Neural progenitor cell (in vitro differentiated cells): ENCODE measurements at regions not wholly inside any gene's neighbourhood (a gene's known extent, or its start where the extent isn't known, plus 50 kb on each side); places are given as distances from the start of the nearest gene placed in this dataset.
"Not testable (repeated sequence)": the region's sequence is repeated elsewhere in the genome, so short reads cannot be mapped to it uniquely, and the experiment has no call there.

Experiments
- DNase-seq: peaks from one replicate; pipeline ENCODE4 v3.0.0-alpha.2; 2016; ENCODE audit warnings: low spot score
- H2AFZ ChIP-seq: fragments of 200-600 bp; sonication (generic); replicated peaks from 2 replicates; pipeline ENCODE4 v1.6.1; 2016; ENCODE audit warnings: antibody characterized with exemption
- H3F3A ChIP-seq: fragments of 200-600 bp; sonication (generic); 2 replicates; pipeline ENCODE4 v1.6.1; 2016; ENCODE audit warnings: antibody characterized with exemption, low read depth
- H3K27ac ChIP-seq: fragments of 200-600 bp; sonication (generic); 2 replicates; pipeline ENCODE4 v1.5.1; 2016; ENCODE audit warnings: mild to moderate bottlenecking
- H3K27me3 ChIP-seq: fragments of 200-600 bp; sonication (generic); 2 replicates; pipeline ENCODE4 v1.6.1; 2016; ENCODE audit warnings: mild to moderate bottlenecking, moderate library complexity
- H3K36me3 ChIP-seq: fragments of 200-600 bp; sonication (generic); 2 replicates; pipeline ENCODE4 v1.5.1; 2016
- H3K4me1 ChIP-seq: fragments of 200-600 bp; sonication (generic); 2 replicates; pipeline ENCODE4 v1.6.1; 2016; ENCODE audit warnings: mixed run types
- H3K4me2 ChIP-seq: fragments of 200-600 bp; sonication (generic); 2 replicates; pipeline ENCODE4 v1.6.1; 2016
- H3K4me3 ChIP-seq: fragments of 200-600 bp; sonication (generic); 2 replicates; pipeline ENCODE4 v1.5.1; 2016
- H3K79me2 ChIP-seq: fragments of 200-600 bp; sonication (generic); 2 replicates; pipeline ENCODE4 v1.6.1; 2016; ENCODE audit warnings: low read depth
- H3K9ac ChIP-seq: fragments of 200-600 bp; sonication (generic); 2 replicates; pipeline ENCODE4 v1.6.1; 2016
- H3K9me3 ChIP-seq: fragments of 200-600 bp; sonication (generic); 2 replicates; pipeline ENCODE4 v1.5.1; 2016; ENCODE audit warnings: low read depth
- H4K20me1 ChIP-seq: fragments of 200-600 bp; sonication (generic); 2 replicates; pipeline ENCODE4 v1.6.1; 2016; ENCODE audit warnings: low read depth
- H3K27ac Mint-ChIP-seq: 3 replicates; pipeline ENCODE4 v1.8.0; 2021; ENCODE audit warnings: mixed read lengths
- H3K27me3 Mint-ChIP-seq: 2 replicates; pipeline ENCODE4 v1.8.0; 2022; ENCODE audit warnings: low read depth, mild to moderate bottlenecking, inconsistent platforms, moderate library complexity, mixed read lengths; ENCODE audit not compliant: insufficient read depth
- H3K36me3 Mint-ChIP-seq: 3 replicates; pipeline ENCODE4 v1.8.0; 2021; ENCODE audit warnings: mixed read lengths
- H3K4me1 Mint-ChIP-seq: 3 replicates; pipeline ENCODE4 v1.8.0; 2021; ENCODE audit warnings: mixed read lengths
- H3K4me3 Mint-ChIP-seq: 3 replicates; pipeline ENCODE4 v1.8.0; 2021; ENCODE audit warnings: mild to moderate bottlenecking, moderate library complexity, mixed read lengths
- H3K9me3 Mint-ChIP-seq: 3 replicates; pipeline ENCODE4 v1.8.0; 2020; ENCODE audit warnings: mixed read lengths
- EZH2 ChIP-seq: fragments of 200-600 bp; sonication (generic); IDR thresholded peaks from 2 replicates; pipeline ENCODE4 v1.6.1; 2017; ENCODE audit warnings: antibody characterized with exemption, mild to moderate bottlenecking, moderate library complexity
- EZH2phosphoT487 ChIP-seq: fragments of 200-600 bp; sonication (generic); IDR thresholded peaks from 2 replicates; pipeline ENCODE4 v1.6.1; 2017; ENCODE audit warnings: antibody characterized with exemption
- TF ChIP-seq, protein P1 (sequence below): fragments of 200-600 bp; sonication (generic); IDR thresholded peaks from 2 replicates; pipeline ENCODE4 v1.5.1; 2017; ENCODE audit warnings: antibody characterized with exemption, mild to moderate bottlenecking

DNA sequence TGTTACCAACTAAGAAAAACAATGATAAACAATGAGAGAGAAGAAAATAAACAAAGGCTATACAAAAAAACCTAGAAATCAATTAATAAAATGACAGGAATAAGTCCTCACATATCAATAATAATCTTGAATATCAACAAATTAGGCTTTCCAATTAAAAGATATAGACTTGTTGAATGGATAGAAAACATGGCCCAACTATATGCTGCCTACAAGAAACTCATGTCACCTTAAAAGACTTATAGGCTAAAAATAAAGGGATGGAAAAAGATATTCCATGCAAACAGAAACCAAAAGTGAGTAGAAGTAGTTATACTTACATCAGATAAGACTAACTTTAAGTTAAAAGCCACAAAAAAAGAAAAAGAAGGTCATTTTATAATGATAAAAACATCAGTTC, 183.9 kb downstream of the MYRFL start:
- Histone ChIP-seq H3K27ac (no peak overlapping the region), H2AFZ (no peak overlapping the region), H3K79me2 (no peaks in the 10 kb centered on the region), H3K36me3 (no peaks in the 10 kb centered on the region), H3K27me3 (no peaks in the 10 kb centered on the region), H3K4me1 (no peaks in the 10 kb centered on the region), H3K4me2 (no peak overlapping the region), H3K4me3 (no peak overlapping the region), H3K9ac (no peak overlapping the region), H3F3A (no peaks in the 10 kb centered on the region), H3K9me3 (peaks cover 5% of the 10 kb centered on the region), H4K20me1 (no peaks in the 10 kb centered on the region)
- no peak for DNase-seq
- Mint-ChIP-seq H3K4me1 (peaks cover 6% of the 10 kb centered on the region), H3K27me3 (peaks cover 2% of the 10 kb centered on the region), H3K9me3 (peaks cover 32% of the 10 kb centered on the region), H3K4me3 (no peak overlapping the region), H3K27ac (no peak overlapping the region), H3K36me3 (peaks cover 5% of the 10 kb centered on the region)
- TF ChIP-seq, protein P1, sequence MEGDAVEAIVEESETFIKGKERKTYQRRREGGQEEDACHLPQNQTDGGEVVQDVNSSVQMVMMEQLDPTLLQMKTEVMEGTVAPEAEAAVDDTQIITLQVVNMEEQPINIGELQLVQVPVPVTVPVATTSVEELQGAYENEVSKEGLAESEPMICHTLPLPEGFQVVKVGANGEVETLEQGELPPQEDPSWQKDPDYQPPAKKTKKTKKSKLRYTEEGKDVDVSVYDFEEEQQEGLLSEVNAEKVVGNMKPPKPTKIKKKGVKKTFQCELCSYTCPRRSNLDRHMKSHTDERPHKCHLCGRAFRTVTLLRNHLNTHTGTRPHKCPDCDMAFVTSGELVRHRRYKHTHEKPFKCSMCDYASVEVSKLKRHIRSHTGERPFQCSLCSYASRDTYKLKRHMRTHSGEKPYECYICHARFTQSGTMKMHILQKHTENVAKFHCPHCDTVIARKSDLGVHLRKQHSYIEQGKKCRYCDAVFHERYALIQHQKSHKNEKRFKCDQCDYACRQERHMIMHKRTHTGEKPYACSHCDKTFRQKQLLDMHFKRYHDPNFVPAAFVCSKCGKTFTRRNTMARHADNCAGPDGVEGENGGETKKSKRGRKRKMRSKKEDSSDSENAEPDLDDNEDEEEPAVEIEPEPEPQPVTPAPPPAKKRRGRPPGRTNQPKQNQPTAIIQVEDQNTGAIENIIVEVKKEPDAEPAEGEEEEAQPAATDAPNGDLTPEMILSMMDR, result no peak
- TF ChIP-seq EZH2phosphoT487 (no peak), EZH2 (no peak)

DNA sequence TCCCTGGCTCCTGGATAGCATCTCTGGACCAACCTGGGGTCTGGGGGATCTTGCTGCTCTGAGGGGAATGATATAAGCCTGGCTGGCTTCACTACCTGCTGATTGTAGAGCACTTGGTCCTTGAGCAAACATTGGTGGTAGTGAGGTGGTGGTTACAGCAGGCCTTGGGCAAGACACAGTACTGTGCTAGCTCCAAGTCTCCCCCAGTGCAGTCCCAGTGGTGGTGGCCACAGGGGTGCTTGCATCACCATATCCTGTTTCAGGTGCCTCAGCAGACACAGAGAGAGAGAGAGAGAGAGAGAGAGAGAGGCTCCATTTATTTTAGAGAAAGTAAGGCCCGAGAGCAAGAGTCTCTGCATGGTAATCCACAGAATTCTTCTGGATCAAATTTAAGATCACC, 186.3 kb downstream of the MYRFL start:
- H3K79me2 ChIP-seq, result no peaks in the 10 kb centered on the region
- no peaks in the 10 kb centered on the region for H3F3A ChIP-seq
- no peaks in the 10 kb centered on the region for H3K4me1 ChIP-seq
- H3K9ac ChIP-seq, result no peak overlapping the region
- H3K36me3 ChIP-seq, result no peaks in the 10 kb centered on the region
- peaks cover 5% of the 10 kb centered on the region for H3K9me3 ChIP-seq
- H4K20me1 ChIP-seq, result no peaks in the 10 kb centered on the region
- H3K36me3 Mint-ChIP-seq, result peaks cover 5% of the 10 kb centered on the region
- no peak for DNase-seq
- no peak overlapping the region for H2AFZ ChIP-seq
- H3K4me2 ChIP-seq, result no peak overlapping the region
- H3K4me3 Mint-ChIP-seq, result no peak overlapping the region
- peaks cover 32% of the 10 kb centered on the region for H3K9me3 Mint-ChIP-seq
- no peak overlapping the region for H3K27ac Mint-ChIP-seq
- peaks cover 3% of the 10 kb centered on the region for H3K4me1 Mint-ChIP-seq
- no peaks in the 10 kb centered on the region for H3K27me3 ChIP-seq
- TF ChIP-seq EZH2phosphoT487, result no peak
- no peak for TF ChIP-seq EZH2
- TF ChIP-seq, protein P1, result no peak
- H3K4me3 ChIP-seq, result no peak overlapping the region
- peaks cover 2% of the 10 kb centered on the region for H3K27me3 Mint-ChIP-seq
- H3K27ac ChIP-seq, result no peak overlapping the region

DNA sequence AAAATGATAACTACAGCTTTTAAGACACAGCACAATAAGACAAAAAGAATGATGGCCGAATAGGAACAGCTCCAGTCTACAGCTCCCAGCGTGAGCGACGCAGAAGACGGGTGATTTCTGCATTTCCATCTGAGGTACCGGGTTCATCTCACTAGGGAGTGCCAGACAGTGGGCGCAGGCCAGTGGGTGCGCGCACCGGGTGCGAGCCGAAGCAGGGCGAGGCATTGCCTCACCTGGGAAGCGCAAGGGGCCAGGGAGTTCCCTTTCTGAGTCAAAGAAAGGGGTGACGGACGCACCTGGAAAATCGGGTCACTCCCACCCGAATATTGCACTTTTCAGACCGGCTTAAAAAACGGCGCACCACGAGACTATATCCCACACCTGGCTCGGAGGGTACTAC, 188.0 kb downstream of the MYRFL start:
- H3F3A ChIP-seq, H3K4me1 Mint-ChIP-seq, H3K27ac Mint-ChIP-seq, H3K36me3 ChIP-seq, H3K4me2 ChIP-seq, H3K9ac ChIP-seq, H3K4me1 ChIP-seq, H3K27me3 Mint-ChIP-seq, H3K4me3 Mint-ChIP-seq, H3K36me3 Mint-ChIP-seq, H3K27me3 ChIP-seq, H3K79me2 ChIP-seq, H3K9me3 ChIP-seq, H3K4me3 ChIP-seq, H3K27ac ChIP-seq, H4K20me1 ChIP-seq, DNase-seq: not testable (repeated sequence)
- H2AFZ ChIP-seq, result peak overlapping the region; percentile 50
- peaks cover 26% of the 10 kb centered on the region for H3K9me3 Mint-ChIP-seq

DNA sequence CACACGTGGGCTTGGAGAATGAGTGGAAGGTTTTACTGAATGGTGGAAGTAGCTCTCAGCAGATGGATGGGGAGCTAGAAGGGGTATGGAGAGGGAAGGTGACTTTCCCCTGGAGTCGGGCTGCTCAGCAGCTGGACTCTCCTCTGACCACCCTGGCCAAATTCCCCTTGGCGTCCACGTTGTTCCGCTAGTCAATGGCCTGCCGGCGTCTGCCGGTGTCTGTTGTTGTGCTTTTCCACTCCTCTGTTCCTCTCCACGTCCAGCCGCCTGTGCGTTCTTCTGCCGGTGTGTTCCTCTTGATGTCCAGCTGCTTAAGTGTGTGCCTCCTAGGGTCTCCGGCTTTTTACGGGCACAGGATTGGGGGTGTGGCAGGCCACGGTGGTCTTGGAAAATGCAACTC, 203.5 kb downstream of the MYRFL start:
- TF ChIP-seq, protein P1, result no peak
- TF ChIP-seq EZH2phosphoT487, result no peak
- no peak for TF ChIP-seq EZH2
- Histone ChIP-seq H3K4me2 (no peak overlapping the region), H3K9ac (no peak overlapping the region), H3K79me2 (no peaks in the 10 kb centered on the region), H3K4me1 (no peaks in the 10 kb centered on the region), H2AFZ (no peak overlapping the region), H3K27ac (no peak overlapping the region), H4K20me1 (no peaks in the 10 kb centered on the region), H3F3A (no peaks in the 10 kb centered on the region), H3K9me3 (no peaks in the 10 kb centered on the region), H3K4me3 (no peak overlapping the region), H3K36me3 (no peaks in the 10 kb centered on the region), H3K27me3 (no peaks in the 10 kb centered on the region)
- no peak for DNase-seq
- no peak overlapping the region for H3K4me3 Mint-ChIP-seq
- no peaks in the 10 kb centered on the region for H3K4me1 Mint-ChIP-seq
- H3K36me3 Mint-ChIP-seq, result no peaks in the 10 kb centered on the region
- H3K9me3 Mint-ChIP-seq, result peaks cover 2% of the 10 kb centered on the region
- peaks cover 2% of the 10 kb centered on the region for H3K27me3 Mint-ChIP-seq
- H3K27ac Mint-ChIP-seq, result no peak overlapping the region
